H1 (cell line): ENCODE measurements at regions not wholly inside any gene's neighbourhood (a gene's known extent, or its start where the extent isn't known, plus 50 kb on each side); places are given as distances from the start of the nearest gene placed in this dataset.

ENCODE experiments used
- BRCA1 ChIP-seq: IDR thresholded peaks from 2 replicates; pipeline ENCODE4 v1.6.1; 2012; ENCODE audit warnings: low read depth, low read length, improper control_type of control experiment
- TF ChIP-seq, protein P1 (sequence below): IDR thresholded peaks from 2 replicates; pipeline ENCODE4 v1.6.1; 2011; ENCODE audit warnings: low read depth, mild to moderate bottlenecking, low read length; ENCODE audit not compliant: insufficient read depth

DNA sequence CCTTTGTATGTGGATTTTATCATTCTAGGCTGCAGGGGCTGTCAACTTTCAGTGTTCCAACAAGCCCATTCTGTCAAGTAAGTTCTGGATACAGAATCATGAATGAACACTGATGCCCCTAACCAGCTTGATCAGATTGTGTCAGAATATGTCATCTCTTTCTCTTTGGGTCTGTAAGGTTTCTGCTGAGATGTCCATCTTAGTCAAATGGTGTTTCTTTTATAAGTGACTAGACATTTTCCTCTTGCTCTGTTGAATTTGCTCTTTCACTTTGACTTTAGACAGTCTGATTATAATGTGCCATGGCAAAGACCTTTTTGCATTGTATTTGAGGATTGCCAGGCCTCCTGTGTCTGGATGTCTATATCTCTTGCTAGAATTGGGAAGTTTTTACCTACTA, 660.9 kb upstream of the CBLB start (continued):
- TF ChIP-seq, protein P1, sequence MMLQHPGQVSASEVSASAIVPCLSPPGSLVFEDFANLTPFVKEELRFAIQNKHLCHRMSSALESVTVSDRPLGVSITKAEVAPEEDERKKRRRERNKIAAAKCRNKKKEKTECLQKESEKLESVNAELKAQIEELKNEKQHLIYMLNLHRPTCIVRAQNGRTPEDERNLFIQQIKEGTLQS = no peak
- no peak for TF ChIP-seq BRCA1
- TF ChIP-seq, all 59 proteins: peak for 0
